Upper lobe of left lung (tissue), 6 donors: ENCODE measurements at regions not wholly inside any gene's neighbourhood (a gene's known extent, or its start where the extent isn't known, plus 50 kb on each side); places are given as distances from the start of the nearest gene placed in this dataset.

ENCODE experiments used
- ATAC-seq, 2 donors: fragments of 200-7000 bp; cut with Tn5 transposase; one replicate each; pipeline ENCODE4 v1.9.1; 2022; ENCODE audit warnings: mild to moderate bottlenecking in 2 of 2, moderate library complexity in 2 of 2; ENCODE audit not compliant: low FRiP score in 2 of 2
- DNase-seq, 2 donors: peaks; one replicate each; pipeline ENCODE4 v3.0.0-alpha.2; 2019 to 2020
- H3K27ac ChIP-seq, 4 donors: fragments of 200-600 bp; sonication (generic); one replicate each; pipeline ENCODE4 v1.5.1; 2016 to 2019
- H3K27me3 ChIP-seq, 4 donors: fragments of 200-600 bp; sonication (generic); one replicate each; pipeline ENCODE4 v1.5.1; 2017 to 2019
- H3K36me3 ChIP-seq, 4 donors: fragments of 200-600 bp; sonication (generic); one replicate each; pipeline ENCODE4 v1.5.1; 2016 to 2019
- H3K4me1 ChIP-seq, 4 donors: fragments of 200-600 bp; sonication (generic); one replicate each; pipeline ENCODE4 v1.5.1; 2018 to 2019
- H3K4me3 ChIP-seq, 4 donors: fragments of 200-600 bp; sonication (generic); one replicate each; pipeline ENCODE4 v1.5.1; 2017 to 2019; ENCODE audit warnings: mild to moderate bottlenecking in 2 of 4, moderate library complexity in 1 of 4
- H3K9me3 ChIP-seq, 4 donors: fragments of 200-600 bp; sonication (generic); one replicate each; pipeline ENCODE4 v1.5.1; 2018 to 2019
- CTCF ChIP-seq, 6 experiments: fragments of 450-650 bp in 4 of 6; fragments of 200-600 bp in 2 of 6; sonication (generic) in 2 of 6; IDR thresholded peaks; one replicate each; pipeline ENCODE4 v1.5.1; 2016 to 2019; ENCODE audit warnings: antibody characterized with exemption in 6 of 6
- EP300 ChIP-seq, 4 donors: sonication (generic); formaldehyde crosslinking; IDR thresholded peaks; one replicate each; pipeline ENCODE4 v1.5.1; 2017; ENCODE audit warnings: antibody characterized with exemption in 4 of 4, control low read depth in 2 of 4
- POLR2A ChIP-seq, 4 donors: fragments of 450-650 bp; IDR thresholded peaks; one replicate each; pipeline ENCODE4 v1.5.1; 2016 to 2017; ENCODE audit warnings: antibody characterized with exemption in 4 of 4, mild to moderate bottlenecking in 2 of 4
- POLR2AphosphoS5 ChIP-seq, 2 donors: sonication (generic); formaldehyde crosslinking; IDR thresholded peaks; one replicate each; pipeline ENCODE4 v1.5.1; 2017; ENCODE audit warnings: antibody characterized with exemption in 2 of 2
- WGBS, 2 donors: methylation state at CpG; one replicate each; pipeline ENCODE4 v1.1.5; 2017 to 2018; 5-methylcytosine and 5-hydroxymethylcytosine counted together
- donor health status: DM: no; HTN: no; CAD: no; lungs with moderate emphysema.
- donor health status: DM: no; HTN: yes; CAD: no; lungs with severe emphysema.

- WGBS, 2 donors = 97% methylated on average over 2 of the region's 2 CpGs
- H3K9me3 ChIP-seq = no peaks in the 10 kb centered on the region
- no peak overlapping the region for H3K4me3 ChIP-seq
- no peak overlapping the region for H3K27ac ChIP-seq
- no peaks in the 10 kb centered on the region for H3K27me3 ChIP-seq
- H3K4me1 ChIP-seq = no peaks in the 10 kb centered on the region
- ATAC-seq = no peak
- H3K36me3 ChIP-seq = no peaks in the 10 kb centered on the region
- no peak for DNase-seq
- TF ChIP-seq CTCF (IDR thresholded peaks at IDR 0.05) (no peak), POLR2A (IDR thresholded peaks at IDR 0.05) (no peak), EP300 (IDR thresholded peaks at IDR 0.05) (no peak), POLR2AphosphoS5 (IDR thresholded peaks at IDR 0.05) (no peak)
These were observed 763.4 kb downstream of the GBE1 start for GRCh38 chr3:80998022-80998421.

GRCh38 chr3:80997622-80998021, 763.8 kb downstream of the GBE1 start:
- Histone ChIP-seq H3K27me3 (no peaks in the 10 kb centered on the region), H3K9me3 (no peaks in the 10 kb centered on the region), H3K27ac (no peak overlapping the region), H3K4me3 (no peak overlapping the region), H3K4me1 (no peaks in the 10 kb centered on the region), H3K36me3 (no peaks in the 10 kb centered on the region)
- DNase-seq (no peak), ATAC-seq (no peak)
- 68 to 71% methylated on average over 3 of the region's 3 CpGs for WGBS, 2 donors
- TF ChIP-seq POLR2A (IDR thresholded peaks at IDR 0.05) (no peak), POLR2AphosphoS5 (IDR thresholded peaks at IDR 0.05) (no peak), CTCF (IDR thresholded peaks at IDR 0.05) (no peak), EP300 (IDR thresholded peaks at IDR 0.05) (no peak)

- Histone ChIP-seq H3K9me3 (peaks cover 0 to 4% (median 0%) of the 10 kb centered on the region in 4 donors), H3K27ac (no peak overlapping the region), H3K4me1 (no peaks in the 10 kb centered on the region), H3K36me3 (no peaks in the 10 kb centered on the region), H3K4me3 (no peak overlapping the region), H3K27me3 (no peaks in the 10 kb centered on the region)
- DNase-seq = no peak
- ATAC-seq = no peak
- no peak for TF ChIP-seq CTCF (IDR thresholded peaks at IDR 0.05)
- no peak for TF ChIP-seq POLR2AphosphoS5 (IDR thresholded peaks at IDR 0.05)
- TF ChIP-seq POLR2A (IDR thresholded peaks at IDR 0.05) = no peak
- no peak for TF ChIP-seq EP300 (IDR thresholded peaks at IDR 0.05)
- 75% methylated on average over 2 of the region's 2 CpGs for WGBS, 2 donors
These were observed 766.7 kb downstream of the GBE1 start for GRCh38 chr3:80994767-80995166.

GRCh38 chr3:80994085-80994665, 767.3 kb downstream of the GBE1 start:
- H3K4me1 ChIP-seq = no peaks in the 10 kb centered on the region
- WGBS, 2 donors = 81 to 89% methylated on average over 3 of the region's 3 CpGs
- H3K36me3 ChIP-seq = no peaks in the 10 kb centered on the region
- DNase-seq (no peak), ATAC-seq (no peak)
- TF ChIP-seq EP300 (IDR thresholded peaks at IDR 0.05) = no peak
- TF ChIP-seq POLR2AphosphoS5 (IDR thresholded peaks at IDR 0.05) = no peak
- no peak for TF ChIP-seq CTCF (IDR thresholded peaks at IDR 0.05)
- TF ChIP-seq POLR2A (IDR thresholded peaks at IDR 0.05) = no peak
- no peak overlapping the region for H3K4me3 ChIP-seq
- no peak overlapping the region for H3K27ac ChIP-seq
- H3K9me3 ChIP-seq = peaks cover 0 to 4% (median under 1%) of the 10 kb centered on the region in 4 donors
- H3K27me3 ChIP-seq = no peaks in the 10 kb centered on the region

GRCh38 chr3:80993241-80993945, 768.1 kb downstream of the GBE1 start:
- no peak overlapping the region for H3K4me3 ChIP-seq
- H3K9me3 ChIP-seq = peaks cover 0 to 4% (median 2%) of the 10 kb centered on the region in 4 donors
- WGBS, 2 donors = 53 to 62% methylated on average over 2 of the region's 2 CpGs
- DNase-seq (no peak), ATAC-seq (no peak)
- H3K27ac ChIP-seq = no peak overlapping the region
- H3K36me3 ChIP-seq = no peaks in the 10 kb centered on the region
- no peaks in the 10 kb centered on the region for H3K4me1 ChIP-seq
- TF ChIP-seq POLR2AphosphoS5 (IDR thresholded peaks at IDR 0.05) (no peak), CTCF (IDR thresholded peaks at IDR 0.05) (no peak), POLR2A (IDR thresholded peaks at IDR 0.05) (no peak), EP300 (IDR thresholded peaks at IDR 0.05) (no peak)
- H3K27me3 ChIP-seq = no peaks in the 10 kb centered on the region
